NCI-H2107 treated with DMSO at 0.1 percent for 48 hours (cell line): ENCODE measurements at regions not wholly inside any gene's neighbourhood (a gene's known extent, or its start where the extent isn't known, plus 50 kb on each side); places are given as distances from the start of the nearest gene placed in this dataset.
A peak's percentile ranks its signal among the peaks of the same experiment; 100 is the strongest.
"Not testable (repeated sequence)": the region's sequence is repeated elsewhere in the genome, so short reads cannot be mapped to it uniquely, and the experiment has no call there.

Source experiments
- DNase-seq: peaks from one replicate; lab custom pipeline; 2025; ENCODE audit not compliant: unreplicated experiment; lab: John Stamatoyannopoulos, UW

DNA sequence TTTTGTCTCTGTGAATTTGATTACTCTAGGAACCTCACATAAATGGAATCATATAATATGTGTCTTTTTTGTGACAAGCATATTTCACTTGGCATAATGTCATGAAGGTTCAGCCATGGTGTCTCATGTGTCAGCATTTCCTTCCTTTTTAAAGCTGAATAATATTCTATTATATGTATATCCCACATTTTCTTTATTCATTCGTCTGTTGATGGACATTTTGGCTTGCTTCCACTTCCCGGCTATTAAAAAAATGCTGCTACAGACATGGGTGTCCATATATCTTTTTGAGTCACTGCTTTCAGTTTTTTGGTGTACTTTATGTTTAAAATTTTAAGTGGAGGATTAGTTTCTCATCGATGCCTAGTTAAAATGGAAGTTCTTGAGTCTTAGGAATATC, 59.8 kb upstream of the C5orf63 start:
- no peak for DNase-seq

DNA sequence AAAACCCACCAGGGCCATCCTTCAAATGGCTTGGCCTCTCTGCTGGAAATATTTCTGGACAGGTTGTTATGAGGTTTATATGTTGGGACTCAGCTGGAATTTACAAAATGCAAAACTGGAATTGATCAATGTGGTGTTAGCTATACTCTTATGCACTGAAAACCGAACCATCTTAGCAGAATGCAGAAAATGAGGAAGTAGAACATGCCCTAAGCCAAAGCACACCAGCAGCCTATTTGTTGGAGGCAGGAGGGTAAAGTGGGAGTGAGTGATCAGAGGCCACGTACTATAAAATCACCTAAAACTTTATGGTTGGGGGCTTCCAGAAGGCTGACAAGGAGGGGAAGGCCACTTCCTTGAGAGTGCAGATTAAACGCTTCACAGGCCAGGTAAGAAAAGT, 63.6 kb upstream of the C5orf63 start:
- no peak for DNase-seq

DNA sequence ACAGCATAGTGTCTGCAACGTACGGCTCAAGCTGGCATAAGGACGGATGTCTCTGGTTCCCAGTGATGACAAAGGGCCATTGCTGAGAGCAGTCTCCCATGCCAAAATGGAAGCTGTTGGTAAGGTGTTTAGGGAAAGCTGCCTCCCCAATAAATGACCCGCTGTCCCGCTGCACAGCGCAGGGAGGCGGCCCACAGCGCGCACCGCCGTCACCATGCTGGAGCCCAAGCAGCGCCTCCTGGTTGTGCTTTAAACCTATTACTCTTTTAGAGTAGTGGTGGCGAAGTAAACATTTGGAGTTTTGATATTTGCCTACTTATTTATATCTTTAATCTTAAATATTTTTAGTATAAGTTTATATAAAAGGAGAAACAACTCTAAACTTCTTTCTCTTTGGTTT, 70.4 kb upstream of the C5orf63 start:
- no peak for DNase-seq

DNA sequence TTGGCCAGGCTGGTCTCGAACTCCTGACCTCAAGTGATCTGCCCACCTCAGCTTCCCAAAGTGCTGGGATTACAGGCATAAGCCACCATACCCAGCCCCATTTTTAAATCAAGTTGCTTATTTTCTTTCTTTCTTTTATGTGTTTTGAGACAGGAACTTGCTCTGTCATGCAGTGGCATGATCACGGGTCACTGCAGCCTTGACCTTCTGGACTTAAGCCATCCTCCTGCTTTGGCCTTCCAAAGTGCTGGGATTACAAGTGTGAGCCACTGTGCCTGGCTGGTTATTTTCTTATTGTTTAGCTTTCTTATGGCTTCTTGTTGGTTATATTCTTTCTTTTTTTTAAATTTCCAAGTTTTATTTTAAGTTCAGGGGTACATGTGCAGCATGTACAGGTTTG, 79.7 kb upstream of the C5orf63 start:
- no peak for DNase-seq

GRCh38 chr5:127153521-127153920, 80.2 kb upstream of the C5orf63 start:
- DNase-seq = no peak

- no peak for DNase-seq
These were observed 90.4 kb upstream of the C5orf63 start for GRCh38 chr5:127163750-127164149.

- no peak for DNase-seq
These were observed 97.8 kb upstream of the C5orf63 start for GRCh38 chr5:127170918-127171600.

GRCh38 chr5:127176769-127177168, 103.5 kb upstream of the C5orf63 start:
- no peak for DNase-seq

DNA sequence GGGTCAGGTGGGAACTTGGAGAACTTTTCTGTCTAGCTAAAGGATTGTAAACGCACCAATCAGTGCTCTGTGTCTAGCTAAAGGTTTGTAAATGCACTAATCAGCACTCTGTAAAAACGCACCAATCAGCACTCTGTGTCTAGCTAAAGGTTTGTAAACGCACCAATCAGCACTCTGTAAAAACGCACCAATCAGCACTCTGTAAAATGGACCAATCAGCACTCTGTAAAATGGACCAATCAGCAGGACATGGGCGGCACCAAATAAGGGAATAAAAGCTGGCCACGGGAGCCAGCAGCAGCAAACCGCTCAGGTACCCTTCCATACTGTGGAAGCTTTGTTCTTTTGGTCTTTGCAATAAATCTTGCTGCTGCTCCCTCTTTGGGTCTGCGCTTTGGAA, 108.0 kb upstream of the MEGF10 start:
- not testable (repeated sequence) for DNase-seq

GRCh38 chr5:127183332-127183731, 107.3 kb upstream of the MEGF10 start:
- no peak for DNase-seq

DNA sequence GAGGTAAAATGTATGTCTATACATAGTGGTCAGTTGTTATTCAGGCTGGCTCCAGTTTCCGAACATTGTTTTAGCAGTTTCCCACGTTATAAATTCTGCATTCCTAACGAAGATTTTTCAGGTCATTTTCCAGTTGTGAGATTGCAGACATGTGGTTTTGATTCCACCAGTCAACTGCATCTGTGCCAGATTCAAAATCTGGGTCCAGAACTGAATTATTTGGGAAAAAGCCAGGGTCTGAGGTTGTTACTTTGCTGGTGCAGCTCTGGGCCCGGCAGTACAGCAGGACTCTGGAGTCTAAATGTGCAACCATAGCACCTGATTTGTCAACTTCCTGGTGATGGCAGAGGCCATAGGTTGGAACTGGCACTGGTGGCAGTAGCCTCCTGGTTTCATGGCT, 105.7 kb upstream of the MEGF10 start:
- DNase-seq = no peak

DNA sequence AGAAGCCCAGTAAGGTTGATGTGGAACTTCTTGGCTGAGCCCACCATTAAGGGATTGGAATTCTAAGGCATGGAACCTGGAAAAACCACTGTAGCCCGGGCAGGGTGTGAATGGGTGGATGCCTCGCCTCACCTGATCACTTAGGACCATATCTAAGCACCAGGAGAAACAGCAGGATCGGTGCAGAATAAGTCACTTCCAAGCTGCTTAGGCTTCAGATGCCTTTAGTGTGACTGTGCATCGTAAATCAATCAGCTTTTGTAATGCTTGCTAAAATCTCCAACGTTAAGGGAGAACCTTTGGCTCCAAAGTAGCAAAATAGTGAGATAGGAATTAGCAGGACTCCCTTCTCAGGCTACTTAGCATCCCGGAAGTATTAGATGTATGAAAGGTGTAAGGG, 103.9 kb upstream of the MEGF10 start:
- DNase-seq = no peak

- DNase-seq = no peak
These were observed 102.9 kb upstream of the MEGF10 start for GRCh38 chr5:127187706-127188105.

DNA sequence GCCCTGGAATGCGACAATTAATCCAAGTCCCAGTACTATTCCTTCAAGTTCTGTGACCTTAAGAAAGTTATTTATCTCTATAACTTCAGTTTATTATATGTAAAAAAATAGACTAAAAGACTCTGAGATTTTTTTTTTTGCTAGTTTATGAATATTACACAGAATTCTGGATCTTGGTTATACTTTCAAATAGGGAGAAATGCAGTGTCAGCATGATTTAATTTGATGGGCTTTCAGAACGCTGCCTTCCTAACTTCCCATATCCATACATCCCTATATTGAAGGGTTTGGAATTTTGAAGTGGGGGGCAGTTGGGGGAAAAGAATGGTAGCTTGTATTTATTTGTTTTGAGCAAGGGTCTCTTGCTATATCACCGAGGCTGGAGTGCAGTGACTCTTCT, 98.4 kb upstream of the MEGF10 start:
- no peak for DNase-seq

- DNase-seq = no peak
These were observed 97.7 kb upstream of the MEGF10 start for GRCh38 chr5:127192836-127193338.

DNA sequence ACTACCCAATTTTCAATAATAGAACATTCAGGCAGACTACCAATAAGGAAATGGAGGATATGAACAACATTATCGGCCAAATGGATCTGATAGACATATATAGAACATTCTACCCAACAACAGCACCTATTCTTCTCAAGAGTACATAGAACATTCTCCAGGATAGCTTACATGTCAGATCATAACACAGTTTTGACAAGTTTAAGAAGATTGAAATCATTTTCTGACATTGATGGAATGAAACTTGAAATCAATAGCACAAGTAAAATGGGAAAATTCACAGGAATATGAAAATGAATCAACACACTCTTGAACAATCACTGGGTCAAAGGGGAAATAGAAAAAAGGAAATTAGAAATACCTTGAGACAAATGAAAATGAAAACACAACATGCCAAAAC, 94.6 kb upstream of the MEGF10 start:
- no peak for DNase-seq

- not testable (repeated sequence) for DNase-seq
These were observed 93.0 kb upstream of the MEGF10 start for GRCh38 chr5:127197402-127198167.

DNA sequence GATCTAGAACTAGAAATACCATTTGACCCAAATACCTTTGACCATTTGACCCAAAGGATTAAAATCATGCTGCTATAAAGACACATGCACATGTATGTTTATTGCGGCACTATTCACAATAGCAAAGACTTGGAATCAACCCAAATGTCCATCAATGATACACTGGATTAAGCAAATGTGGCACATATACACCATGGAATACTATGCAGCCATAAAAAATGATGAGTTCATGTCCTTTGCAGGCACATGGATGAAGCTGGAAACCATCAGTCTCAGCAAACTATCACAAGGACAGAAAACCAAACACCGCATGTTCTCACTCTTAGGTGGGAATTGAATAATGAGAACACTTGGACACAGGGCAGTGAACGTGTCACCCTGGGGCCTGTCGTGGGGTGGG, 87.9 kb upstream of the MEGF10 start:
- not testable (repeated sequence) for DNase-seq

GRCh38 chr5:127203818-127204217, 86.8 kb upstream of the MEGF10 start:
- no peak for DNase-seq

DNA sequence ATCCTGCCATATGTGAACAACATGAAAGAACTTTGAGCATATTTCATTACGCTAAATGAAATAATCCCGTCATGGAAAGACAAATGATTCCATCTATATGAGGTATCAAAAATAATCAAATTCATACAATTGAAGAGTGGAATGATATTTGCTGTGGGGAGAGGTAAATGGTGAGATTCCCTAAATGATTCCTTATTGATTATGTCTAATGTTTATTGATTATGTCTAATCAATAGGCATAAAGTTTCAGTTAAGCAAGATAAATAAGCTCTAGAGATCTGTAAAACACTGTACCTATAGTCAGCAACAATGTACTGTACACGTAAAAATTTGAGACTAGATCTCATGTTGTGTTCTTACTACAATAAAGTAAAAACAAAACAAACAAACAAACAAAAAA, 85.4 kb upstream of the MEGF10 start:
- no peak for DNase-seq

GRCh38 chr5:127206320-127207113, 84.1 kb upstream of the MEGF10 start:
- DNase-seq = peak; percentile 10

DNA sequence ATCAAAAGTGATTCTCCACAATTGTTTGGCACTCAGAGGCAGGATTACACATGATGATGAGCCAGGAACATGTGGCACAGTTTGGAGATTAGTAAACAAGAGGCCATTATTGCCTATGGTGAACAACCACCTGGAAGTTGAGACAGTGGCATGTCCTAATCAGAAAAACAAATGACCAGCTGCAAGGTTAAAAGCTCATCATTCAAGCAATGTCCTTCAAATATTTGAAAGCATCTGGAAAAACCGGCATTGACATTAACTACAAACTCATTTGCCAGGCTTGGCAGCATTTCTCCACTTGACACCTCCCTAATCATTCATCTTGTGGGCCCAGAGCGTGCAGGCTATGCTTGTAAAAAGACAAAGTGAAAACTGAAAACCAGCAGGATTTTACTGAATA, 80.6 kb upstream of the MEGF10 start:
- no peak for DNase-seq
